HepG2 (cell line): ENCODE measurements at regions not wholly inside any gene's neighbourhood (a gene's known extent, or its start where the extent isn't known, plus 50 kb on each side); places are given as distances from the start of the nearest gene placed in this dataset.

Experiments
- ATAC-seq: fragments of 200-7000 bp; cut with Tn5 transposase; 3 replicates; pipeline ENCODE4 v1.9.1; 2020; ENCODE audit warnings: mild to moderate bottlenecking, moderate library complexity
- BruUV-seq: library from RNA; stranded (reverse); fragments of 400-500 nt; replicated peaks from 2 replicates; lab custom pipeline; 2021; lab: Mats Ljungman, UMichigan
- CTCF ChIA-PET: fragments of 300-600 bp; formaldehyde crosslinking; extraction: SDS; loops from one replicate; lab custom pipeline; 2021; ENCODE audit warnings: low total read pairs, inconsistent platforms, low intra/inter-chr PET ratio; lab: Yijun Ruan, JAX
- POLR2A ChIA-PET: fragments of 350-600 bp; sonication (Branson Sonifier 250); formaldehyde crosslinking; loops from one replicate; lab custom pipeline; 2020; ENCODE audit warnings: antibody characterized with exemption, inconsistent platforms; lab: Yijun Ruan, JAX
- DNase-seq: peaks from one replicate; pipeline ENCODE4 v3.0.0-alpha.2; 2015; ENCODE audit warnings: low spot score
- FAIRE-seq: peaks from 3 replicates; lab custom pipeline; 2011; peaks lifted over from hg19 to GRCh38; lab: Jason Lieb, UNC
- H2AFZ ChIP-seq: one replicate; pipeline ENCODE4 v1.6.1; 2011; ENCODE audit warnings: low read length, inconsistent platforms
- H3K27ac ChIP-seq: fragments of 300-600 bp; 3 replicates; pipeline ENCODE4 v1.8.0; 2011; ENCODE audit warnings: mixed run types, mild to moderate bottlenecking, mixed read lengths, low read length, inconsistent platforms; ENCODE audit not compliant: insufficient read depth; ENCODE audit errors: extremely low read length
- H3K27me3 ChIP-seq, 2 experiments: fragments of 200-600 bp in 1 of 2; 2 replicates in 1 of 2; 3 replicates in 1 of 2; pipeline versions ENCODE4 v1.6.0 to v1.8.0; 2011; ENCODE audit warnings: low read length in 2 of 2, mild to moderate bottlenecking in 2 of 2, moderate library complexity in 2 of 2, inconsistent platforms in 1 of 2; ENCODE audit not compliant: insufficient read depth in 2 of 2, control insufficient read depth in 1 of 2
- H3K36me3 ChIP-seq, 2 experiments: fragments of 200-600 bp in 1 of 2; replicated peaks in 1 of 2; 2 replicates in 1 of 2; 3 replicates in 1 of 2; pipeline versions ENCODE4 v1.5.1 to v1.8.0; 2011; ENCODE audit warnings: low read length in 2 of 2, inconsistent platforms in 1 of 2; ENCODE audit not compliant: insufficient read depth in 2 of 2, control insufficient read depth in 1 of 2
- H3K4me1 ChIP-seq: 2 replicates; pipeline ENCODE4 v1.5.1; 2012; ENCODE audit warnings: low read length, inconsistent platforms; ENCODE audit not compliant: insufficient read depth
- H3K4me2 ChIP-seq: 2 replicates; pipeline ENCODE4 v1.6.0; 2011; ENCODE audit warnings: low read depth, low read length, inconsistent platforms
- H3K4me3 ChIP-seq, 3 experiments: fragments of 200-600 bp in 1 of 3; sonication (generic), shearing (Covaris generic) in 1 of 3; replicated peaks in 1 of 3; 2 replicates each; pipeline ENCODE4 v1.5.1; 2011 to 2016; ENCODE audit warnings: low read length in 3 of 3, inconsistent platforms in 2 of 3, low read depth in 2 of 3, mild to moderate bottlenecking in 2 of 3, control low read depth in 1 of 3, mixed read lengths in 1 of 3; ENCODE audit not compliant: insufficient read depth in 1 of 3
- H3K79me2 ChIP-seq: one replicate; pipeline ENCODE4 v1.6.1; 2011; ENCODE audit warnings: low read length, inconsistent platforms; ENCODE audit not compliant: insufficient read depth
- H3K9ac ChIP-seq: 2 replicates; pipeline ENCODE4 v1.6.0; 2011; ENCODE audit warnings: mild to moderate bottlenecking, low read depth, low read length, inconsistent platforms; ENCODE audit not compliant: insufficient read depth
- H3K9me3 ChIP-seq: 2 replicates; pipeline ENCODE4 v1.5.1; 2012; ENCODE audit warnings: mild to moderate bottlenecking, low read length
- H4K20me1 ChIP-seq: 2 replicates; pipeline ENCODE4 v1.6.0; 2011; ENCODE audit warnings: inconsistent platforms, mild to moderate bottlenecking, low read length, moderate library complexity; ENCODE audit not compliant: insufficient read depth
- ARID5B ChIP-seq: IDR thresholded peaks from 2 replicates; pipeline ENCODE4 v1.4.0; 2020; ENCODE audit warnings: mild to moderate bottlenecking, missing genetic modification reagents
- ARNT2 ChIP-seq: sonication (generic); formaldehyde crosslinking; IDR thresholded peaks from 2 replicates; pipeline ENCODE4 v1.8.0; 2022; ENCODE audit warnings: mild to moderate bottlenecking, low read depth, missing genetic modification reagents, moderate library complexity
- CHCHD3 ChIP-seq: sonication (generic); formaldehyde crosslinking; IDR thresholded peaks from 2 replicates; pipeline ENCODE4 v1.8.0; 2022; ENCODE audit warnings: mild to moderate bottlenecking, missing genetic modification reagents, moderate library complexity
- ELF3 ChIP-seq: IDR thresholded peaks from 2 replicates; pipeline ENCODE4 v1.6.1; 2016; ENCODE audit warnings: missing genetic modification reagents, missing compliant biosample characterization
- HOMEZ ChIP-seq: IDR thresholded peaks from 2 replicates; pipeline ENCODE4 v1.6.1; 2016; ENCODE audit warnings: low read depth
- JUNB ChIP-seq: sonication (generic); formaldehyde crosslinking; IDR thresholded peaks from 2 replicates; pipeline ENCODE4 v1.8.0; 2022; ENCODE audit warnings: missing genetic modification reagents, mild to moderate bottlenecking, borderline replicate concordance
- LCORL ChIP-seq, 2 experiments: fragments of 450-650 bp in 1 of 2; sonication (generic) in 1 of 2; formaldehyde crosslinking in 1 of 2; IDR thresholded peaks; 2 replicates each; pipeline versions ENCODE4 v1.5.0 to v1.6.1; 2017 to 2020; ENCODE audit warnings: antibody characterized with exemption in 1 of 2, missing genetic modification reagents in 1 of 2
- TEAD2 ChIP-seq: sonication (generic); formaldehyde crosslinking; IDR thresholded peaks from 2 replicates; pipeline ENCODE4 v1.9.0; 2021; ENCODE audit warnings: missing genetic modification reagents
- ZFP36L2 ChIP-seq: sonication (generic); formaldehyde crosslinking; IDR thresholded peaks from 2 replicates; pipeline ENCODE4 v1.4.0; 2020; ENCODE audit warnings: missing genetic modification reagents
- ZFP41 ChIP-seq: sonication (generic); formaldehyde crosslinking; IDR thresholded peaks from 2 replicates; pipeline ENCODE4 v1.4.0; 2020; ENCODE audit warnings: mild to moderate bottlenecking, missing genetic modification reagents, borderline replicate concordance
- ZMYM4 ChIP-seq: sonication (generic); formaldehyde crosslinking; IDR thresholded peaks from 2 replicates; pipeline ENCODE4 v1.8.1; 2023; ENCODE audit warnings: mild to moderate bottlenecking, missing genetic modification reagents
- ZNF790 ChIP-seq: sonication (generic); formaldehyde crosslinking; IDR thresholded peaks from 2 replicates; pipeline ENCODE4 v1.8.0; 2022; ENCODE audit warnings: missing genetic modification reagents, mild to moderate bottlenecking, borderline replicate concordance
- ZSCAN9 ChIP-seq: IDR thresholded peaks from 2 replicates; pipeline ENCODE4 v1.6.1; 2016; ENCODE audit warnings: borderline replicate concordance
- WGBS: methylation state at CpG from one replicate; pipeline ENCODE4 v1.1.6; 2017; ENCODE audit warnings: low lambda C conversion rate; 5-methylcytosine and 5-hydroxymethylcytosine counted together
- in situ Hi-C: cut with HindIII; loops from 2 replicates; pipeline ENCODE4 v1.10.0; 2017; ENCODE audit warnings: low pct_unique_long_range_greater_than_20kb; ENCODE audit not compliant: extremely low pct_ligation_motif_present
- intact Hi-C: fragments of 100-400 bp; cut with micrococcal nuclease; formaldehyde crosslinking; loops from one replicate; pipeline ENCODE4 v1.10.0; 2022; ENCODE audit not compliant: unreplicated experiment

- ChIA-PET CTCF (no interaction called here), POLR2A (no interaction called here)
- no peak for TF ChIP-seq TEAD2 (CRISPR knock-in tag)
- TF ChIP-seq ZNF790 (CRISPR knock-in tag), result no peak
- TF ChIP-seq JUNB, result no peak
- no peak for TF ChIP-seq LCORL (IDR thresholded peaks at IDR 0.05)
- TF ChIP-seq LCORL (CRISPR knock-in tag; IDR thresholded peaks at IDR 0.05), result no peak
- TF ChIP-seq ELF3 (CRISPR knock-in tag), result no peak
- no peak for TF ChIP-seq CHCHD3 (CRISPR knock-in tag)
- TF ChIP-seq HOMEZ, result no peak
- no peak for TF ChIP-seq ARID5B (CRISPR knock-in tag)
- TF ChIP-seq ZFP41 (CRISPR knock-in tag), result no peak
- no peak for TF ChIP-seq ARNT2 (CRISPR knock-in tag)
- no peak for TF ChIP-seq ZSCAN9
- no peak for TF ChIP-seq ZFP36L2 (CRISPR knock-in tag)
- no peak for TF ChIP-seq ZMYM4 (CRISPR knock-in tag)
- Histone ChIP-seq H3K36me3 (no peaks in the 10 kb centered on the region), H3K4me3 (no peak overlapping the region), H3K27me3 (no peaks in the 10 kb centered on the region), H3K27ac (no peak overlapping the region), H3K4me1 (no peaks in the 10 kb centered on the region), H3K4me2 (no peak overlapping the region), H3K9me3 (0 out of 2 replicates have a peak, but pooled peaks cover 7% of the 10 kb centered on the region), H2AFZ (no peak overlapping the region), H4K20me1 (no peaks in the 10 kb centered on the region), H3K79me2 (no peaks in the 10 kb centered on the region), H3K9ac (no peak overlapping the region)
- FAIRE-seq (no peak), DNase-seq (no peak), ATAC-seq (no peak; the same call in 2 of the 3 replicates)
- in situ Hi-C loops, result no loop called here
- intact Hi-C loops, result no loop called here
- 63% methylated on average over 10 of the region's 31 CpGs for WGBS
- no TSS peak for BruUV-seq
These were observed 705.9 kb upstream of the ZNF804A start for GRCh38 chr2:183892315-183892941.
